ENCODE measurements at regions not wholly inside any gene's neighbourhood (a gene's known extent, or its start where the extent isn't known, plus 50 kb on each side); places are given as distances from the start of the nearest gene placed in this dataset.

GRCh38 chr17:70499067-70499786, 329.9 kb downstream of the KCNJ2 start:
- Histone ChIP-seq H4K8ac (ENCODE audit: extremely low read depth, insufficient read depth, low read length) (no peak overlapping the region), H2BK120ac (replicated peaks; ENCODE audit: low read depth, low read length) (no peak overlapping the region), H3K9me3 (ENCODE audit: insufficient read depth in 2 of 2, low read depth in 1 of 2, low read length in 1 of 2) (no peaks in the 10 kb centered on the region), H3K14ac (ENCODE audit: insufficient read length) (no peak overlapping the region), H3K4me1 (replicated peaks in 1 of 4; ENCODE audit: control insufficient read depth in 3 of 4, insufficient read depth in 4 of 4, low read length in 3 of 4) (peaks cover 0 to 3% (median 0%) of the 10 kb centered on the region in 4 experiments; a peak in 2 of 7 replicates), H2BK20ac (ENCODE audit: low read length) (no peak overlapping the region), H3K27ac (ENCODE audit: low read depth, low read length) (no peak overlapping the region), H3K79me2 (ENCODE audit: control insufficient read depth in 1 of 2, insufficient read depth in 2 of 2, low read length in 2 of 2) (no peaks in the 10 kb centered on the region), H3K4me3 (ENCODE audit: extremely low read depth in 1 of 4, insufficient read depth in 2 of 4, low read depth in 3 of 4, low read length in 4 of 4) (no peak overlapping the region), H3K18ac (ENCODE audit: extremely low read depth, low read length) (no peak overlapping the region), H3K4ac (replicated peaks; ENCODE audit: insufficient read length, low read depth, low read length) (no peak overlapping the region), H3K56ac (replicated peaks; ENCODE audit: insufficient read length, low read depth, low read length) (no peak overlapping the region), H3K23me2 (ENCODE audit: low read depth, low read length) (no peaks in the 10 kb centered on the region), H4K20me1 (replicated peaks in 1 of 2; ENCODE audit: control insufficient read depth in 1 of 2, insufficient read depth in 2 of 2, low read length in 2 of 2) (no peaks in the 10 kb centered on the region), H2BK15ac (ENCODE audit: low read length) (no peak overlapping the region), H3K4me2 (ENCODE audit: insufficient read depth in 1 of 2, low read depth in 2 of 2, low read length in 2 of 2) (no peak overlapping the region), H3K27me3 (replicated peaks in 1 of 4; ENCODE audit: control insufficient read depth in 3 of 4, extremely low read depth in 1 of 4, insufficient read depth in 3 of 4, low read length in 3 of 4) (no peaks in the 10 kb centered on the region), H3K36me3 (ENCODE audit: control insufficient read depth in 2 of 4, insufficient read depth in 4 of 4, low read length in 3 of 4) (no peaks in the 10 kb centered on the region), H3K79me1 (ENCODE audit: low read depth, low read length) (no peaks in the 10 kb centered on the region), H2AK5ac (ENCODE audit: low read depth, low read length) (no peak overlapping the region), H4K91ac (replicated peaks; ENCODE audit: insufficient read length, low read length) (no peak overlapping the region), H3K9ac (replicated peaks in 1 of 4; ENCODE audit: extremely low read depth in 1 of 4, low read depth in 3 of 4, low read length in 3 of 4) (no peak overlapping the region), H4K5ac (ENCODE audit: insufficient read length, low read depth, low read length) (no peak overlapping the region), H3K23ac (ENCODE audit: insufficient read length) (no peak overlapping the region), H2BK12ac (ENCODE audit: low read depth, low read length) (no peak overlapping the region), H2BK5ac (ENCODE audit: low read depth, low read length) (no peak overlapping the region), H2AFZ (ENCODE audit: low read length) (no peak overlapping the region)
- WGBS, 2 experiments (ENCODE audit: extremely low coverage in 1 of 2, insufficient coverage in 1 of 2, insufficient read length in 1 of 2, insufficient replicate concordance in 2 of 2, low coverage in 1 of 2, low lambda C conversion rate in 2 of 2, missing lambda C conversion rate in 1 of 2), result 79% methylated on average over 2 of the region's 2 CpGs; no CpG with 5 or more reads in 1 of the 2 experiments
- ChIA-PET CTCF (ENCODE audit: partially characterized antibody) (no interaction called here), POLR2A (ENCODE audit: partially characterized antibody) (no interaction called here)
- DNase-seq (ENCODE audit: low read depth in 1 of 2, low spot score in 2 of 2) (no peak), FAIRE-seq (no peak)
- TF ChIP-seq GABPA (IDR thresholded peaks at IDR 0.05; ENCODE audit: borderline replicate concordance, insufficient read depth, low read length) (no peak), GTF2F1 (IDR thresholded peaks at IDR 0.05; ENCODE audit: borderline replicate concordance, low read depth, low read length) (no peak), TBP (IDR thresholded peaks at IDR 0.05; ENCODE audit: low read depth, low read length) (no peak), CTBP2 (IDR thresholded peaks at IDR 0.05; ENCODE audit: borderline replicate concordance, insufficient read depth, insufficient read length, low read length) (no peak), EZH2 (IDR thresholded peaks at IDR 0.05; ENCODE audit: low read depth, low read length, severe bottlenecking) (no peak), NRF1 (IDR thresholded peaks at IDR 0.05; ENCODE audit: low read depth, low read length) (no peak), BRCA1 (IDR thresholded peaks at IDR 0.05; ENCODE audit: low read depth, low read length) (no peak), FOSL1 (IDR thresholded peaks at IDR 0.05; ENCODE audit: insufficient read depth, low read depth, low read length) (no peak), ATF3 (IDR thresholded peaks at IDR 0.05; ENCODE audit: insufficient read depth, low read depth, low read length) (no peak), MAX (IDR thresholded peaks at IDR 0.05) (no peak)
